Smooth muscle cell (in vitro differentiated cells): ENCODE measurements at regions not wholly inside any gene's neighbourhood (a gene's known extent, or its start where the extent isn't known, plus 50 kb on each side); places are given as distances from the start of the nearest gene placed in this dataset.

Experiments used
- DNase-seq: peaks from one replicate; lab custom pipeline; 2025; ENCODE audit not compliant: unreplicated experiment; lab: John Stamatoyannopoulos, UW
- H2AFZ ChIP-seq: fragments of 200-600 bp; sonication (generic); 2 replicates; pipeline ENCODE4 v1.6.0; 2016; ENCODE audit warnings: antibody characterized with exemption, low read depth, mild to moderate bottlenecking
- H3F3A ChIP-seq: fragments of 200-600 bp; sonication (generic); 2 replicates; pipeline ENCODE4 v1.6.0; 2017; ENCODE audit warnings: antibody characterized with exemption, low read depth
- H3K27ac ChIP-seq: fragments of 200-600 bp; sonication (generic); 2 replicates; pipeline ENCODE4 v1.5.1; 2016; ENCODE audit warnings: low read depth, mild to moderate bottlenecking
- H3K27me3 ChIP-seq: fragments of 200-600 bp; sonication (generic); 2 replicates; pipeline ENCODE4 v1.6.1; 2016; ENCODE audit warnings: low read depth, mild to moderate bottlenecking
- H3K36me3 ChIP-seq: fragments of 200-600 bp; sonication (generic); 2 replicates; pipeline ENCODE4 v1.5.1; 2016; ENCODE audit warnings: low read depth
- H3K4me1 ChIP-seq: fragments of 200-600 bp; sonication (generic); 2 replicates; pipeline ENCODE4 v1.5.1; 2016; ENCODE audit warnings: low read depth
- H3K4me2 ChIP-seq: fragments of 200-600 bp; sonication (generic); 2 replicates; pipeline ENCODE4 v1.6.0; 2016; ENCODE audit warnings: mild to moderate bottlenecking
- H3K4me3 ChIP-seq: fragments of 200-600 bp; sonication (generic); 2 replicates; pipeline ENCODE4 v1.5.1; 2016; ENCODE audit warnings: mild to moderate bottlenecking
- H3K79me2 ChIP-seq: fragments of 200-600 bp; sonication (generic); 2 replicates; pipeline ENCODE4 v1.6.0; 2016; ENCODE audit warnings: low read depth, mild to moderate bottlenecking
- H3K9ac ChIP-seq: fragments of 200-600 bp; sonication (generic); 2 replicates; pipeline ENCODE4 v1.6.0; 2016; ENCODE audit warnings: low read depth
- H3K9me3 ChIP-seq: fragments of 200-600 bp; sonication (generic); replicated peaks from 2 replicates; pipeline ENCODE4 v1.5.1; 2016; ENCODE audit warnings: low read depth
- H4K20me1 ChIP-seq: fragments of 200-600 bp; sonication (generic); 2 replicates; pipeline ENCODE4 v1.6.0; 2016; ENCODE audit warnings: low read depth
- CTCF ChIP-seq: fragments of 200-600 bp; sonication (generic); IDR thresholded peaks from 2 replicates; pipeline ENCODE4 v1.5.1; 2017; ENCODE audit warnings: borderline replicate concordance, mild to moderate bottlenecking, antibody characterized with exemption; ENCODE audit not compliant: insufficient read depth, poor library complexity, severe bottlenecking
- whole genome bisulfite sequencing: methylation state at CpG from one replicate; pipeline ENCODE4 v1.1.7; 2016; ENCODE audit warnings: low lambda C conversion rate; 5-methylcytosine and 5-hydroxymethylcytosine counted together

GRCh38 chr18:63046375-63046774 lies 273.2 kb downstream of the BCL2 start:
- Histone ChIP-seq H3K4me2 (no peak overlapping the region), H4K20me1 (no peaks in the 10 kb centered on the region), H3K36me3 (no peaks in the 10 kb centered on the region), H3K4me3 (no peak overlapping the region), H2AFZ (no peak overlapping the region), H3K27me3 (peaks cover 5% of the 10 kb centered on the region), H3K4me1 (no peaks in the 10 kb centered on the region), H3K79me2 (no peaks in the 10 kb centered on the region), H3K27ac (no peak overlapping the region), H3K9me3 (no peaks in the 10 kb centered on the region), H3F3A (no peaks in the 10 kb centered on the region), H3K9ac (no peak overlapping the region)
- 93% methylated on average over 3 of the region's 3 CpGs for WGBS
- DNase-seq = no peak
- TF ChIP-seq CTCF = no peak

- TF ChIP-seq CTCF = no peak
- no peak overlapping the region for H3K4me3 ChIP-seq
- DNase-seq = no peak
- no peaks in the 10 kb centered on the region for H3K36me3 ChIP-seq
- no peaks in the 10 kb centered on the region for H4K20me1 ChIP-seq
- no peak overlapping the region for H3K27ac ChIP-seq
- no peaks in the 10 kb centered on the region for H3F3A ChIP-seq
- no peak overlapping the region for H3K4me2 ChIP-seq
- 78% methylated on average over 5 of the region's 5 CpGs for WGBS
- no peak overlapping the region for H3K9ac ChIP-seq
- H3K4me1 ChIP-seq = no peaks in the 10 kb centered on the region
- H3K9me3 ChIP-seq = no peaks in the 10 kb centered on the region
- no peaks in the 10 kb centered on the region for H3K27me3 ChIP-seq
- no peaks in the 10 kb centered on the region for H3K79me2 ChIP-seq
- no peak overlapping the region for H2AFZ ChIP-seq
Measured at GRCh38 chr18:63043516-63043915, 276.1 kb downstream of the BCL2 start.

DNA sequence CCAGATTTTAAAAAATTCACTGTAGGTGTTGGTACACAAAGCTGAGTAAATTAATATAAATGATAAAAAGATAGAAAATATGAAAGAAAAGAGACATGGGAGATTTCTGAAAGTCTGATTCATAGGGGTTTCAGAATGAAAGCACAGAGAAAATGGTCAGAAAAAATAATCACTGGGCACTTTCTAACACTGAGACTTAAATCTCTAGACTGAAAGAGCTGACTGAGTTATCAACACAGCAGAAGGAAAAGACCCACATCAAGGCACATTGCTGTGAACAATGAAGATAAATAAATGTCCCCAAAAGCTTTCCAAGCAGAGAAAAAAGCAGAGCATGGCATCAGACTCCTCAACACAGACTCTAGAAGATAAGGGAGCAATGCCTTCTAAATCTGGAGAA lies 277.2 kb downstream of the BCL2 start:
- DNase-seq = no peak
- H2AFZ ChIP-seq = no peak overlapping the region
- no peaks in the 10 kb centered on the region for H3F3A ChIP-seq
- no peaks in the 10 kb centered on the region for H4K20me1 ChIP-seq
- no peak overlapping the region for H3K9ac ChIP-seq
- no peak overlapping the region for H3K4me2 ChIP-seq
- no peaks in the 10 kb centered on the region for H3K36me3 ChIP-seq
- no peaks in the 10 kb centered on the region for H3K4me1 ChIP-seq
- H3K9me3 ChIP-seq = no peaks in the 10 kb centered on the region
- H3K4me3 ChIP-seq = no peak overlapping the region
- H3K27ac ChIP-seq = no peak overlapping the region
- no peaks in the 10 kb centered on the region for H3K27me3 ChIP-seq
- TF ChIP-seq CTCF = no peak
- H3K79me2 ChIP-seq = no peaks in the 10 kb centered on the region

GRCh38 chr18:63040788-63041410 lies 278.7 kb downstream of the BCL2 start:
- no peak overlapping the region for H2AFZ ChIP-seq

More at GRCh38 chr18:63040788-63041410, 278.7 kb downstream of the BCL2 start:
- Histone ChIP-seq H3K4me2 (no peak overlapping the region), H4K20me1 (no peaks in the 10 kb centered on the region), H3K79me2 (no peaks in the 10 kb centered on the region), H3K36me3 (no peaks in the 10 kb centered on the region), H3F3A (no peaks in the 10 kb centered on the region), H3K27me3 (no peaks in the 10 kb centered on the region), H3K4me1 (no peaks in the 10 kb centered on the region), H3K4me3 (no peak overlapping the region), H3K9me3 (no peaks in the 10 kb centered on the region), H3K27ac (no peak overlapping the region), H3K9ac (no peak overlapping the region)
- 89% methylated on average over 4 of the region's 4 CpGs for WGBS
- no peak for TF ChIP-seq CTCF
- no peak for DNase-seq
